ENCODE measurements at regions not wholly inside any gene's neighbourhood (a gene's known extent, or its start where the extent isn't known, plus 50 kb on each side); places are given as distances from the start of the nearest gene placed in this dataset.
A peak's percentile ranks its signal among the peaks of the same experiment; 100 is the strongest.
"Not testable (repeated sequence)": the region's sequence is repeated elsewhere in the genome, so short reads cannot be mapped to it uniquely, and the experiment has no call there.

- not testable (repeated sequence) for H3K27ac Mint-ChIP-seq, H3K36me3 Mint-ChIP-seq, H3K4me1 Mint-ChIP-seq, H3K9me3 Mint-ChIP-seq, H3K27me3 Mint-ChIP-seq, H3K4me3 Mint-ChIP-seq
These were observed 426.7 kb upstream of the DEPDC1 start for GRCh38 chr1:68923475-68924088.

DNA sequence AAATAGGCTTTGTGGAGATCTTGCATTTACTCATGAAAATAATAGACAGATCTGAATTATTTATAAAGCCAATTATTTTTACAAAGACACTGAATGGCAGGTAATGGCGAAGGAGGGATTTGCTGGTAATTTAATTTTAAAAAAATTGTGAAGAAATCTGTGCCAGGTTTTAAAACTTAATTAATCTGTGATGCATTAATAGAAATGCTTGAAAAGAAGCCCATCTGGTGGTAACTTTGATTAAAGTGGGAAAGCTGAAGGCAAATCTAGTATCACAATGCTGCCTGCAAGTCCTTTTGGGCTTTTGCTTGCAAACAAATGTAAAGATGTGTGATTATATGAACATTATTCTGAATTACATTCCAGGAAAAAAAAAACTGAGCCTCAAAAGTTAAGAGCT is 433.2 kb upstream of the DEPDC1 start:
- Mint-ChIP-seq H3K4me1 (no peaks in the 10 kb centered on the region), H3K27me3 (no peaks in the 10 kb centered on the region), H3K36me3 (no peaks in the 10 kb centered on the region)

GRCh38 chr1:68936530-68936929 is 439.6 kb upstream of the DEPDC1 start:
- Mint-ChIP-seq H3K27ac (no peak overlapping the region), H3K27me3 (no peaks in the 10 kb centered on the region), H3K9me3 (no peaks in the 10 kb centered on the region), H3K4me1 (no peaks in the 10 kb centered on the region), H3K4me3 (no peak overlapping the region), H3K36me3 (no peaks in the 10 kb centered on the region)

More for the DNA sequence above, 433.2 kb upstream of the DEPDC1 start:
- no peaks in the 10 kb centered on the region for H3K9me3 Mint-ChIP-seq
- no peak overlapping the region for H3K27ac Mint-ChIP-seq
- no peak overlapping the region for H3K4me3 Mint-ChIP-seq

GRCh38 chr1:68938051-68938666 is 441.3 kb upstream of the DEPDC1 start:
- Mint-ChIP-seq H3K27me3 (no peaks in the 10 kb centered on the region), H3K9me3 (no peaks in the 10 kb centered on the region), H3K27ac (no peak overlapping the region), H3K36me3 (no peaks in the 10 kb centered on the region), H3K4me3 (no peak overlapping the region), H3K4me1 (no peaks in the 10 kb centered on the region)

- H3K4me3 Mint-ChIP-seq: no peak overlapping the region
- no peaks in the 10 kb centered on the region for H3K36me3 Mint-ChIP-seq
- peaks cover 14% of the 10 kb centered on the region for H3K9me3 Mint-ChIP-seq
- H3K4me1 Mint-ChIP-seq: no peaks in the 10 kb centered on the region
- no peak overlapping the region for H3K27ac Mint-ChIP-seq
- no peaks in the 10 kb centered on the region for H3K27me3 Mint-ChIP-seq
These were observed 453.2 kb upstream of the DEPDC1 start for GRCh38 chr1:68950036-68950435.

DNA sequence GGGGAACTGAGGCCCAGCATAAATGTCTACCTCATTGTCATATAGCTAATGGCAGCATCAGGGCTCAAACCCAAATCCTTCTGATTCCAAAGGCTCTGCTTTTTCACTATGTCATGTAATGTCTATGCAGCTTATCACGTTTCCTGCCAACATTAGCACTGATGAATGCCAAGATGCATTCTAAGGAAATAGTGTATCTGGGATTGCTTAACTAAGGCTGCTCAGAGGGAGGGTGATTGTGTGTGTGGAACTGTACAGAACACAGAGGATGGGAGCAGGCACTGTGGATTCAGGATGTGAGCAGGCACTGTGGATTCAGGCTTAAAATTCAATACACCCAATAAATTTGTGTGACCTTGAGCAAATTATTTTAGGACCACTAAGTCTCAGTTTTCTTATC is 456.4 kb upstream of the DEPDC1 start:
- no peak overlapping the region for H3K4me3 Mint-ChIP-seq
- H3K4me1 Mint-ChIP-seq: no peaks in the 10 kb centered on the region
- peaks cover 14% of the 10 kb centered on the region for H3K9me3 Mint-ChIP-seq
- H3K27ac Mint-ChIP-seq: no peak overlapping the region
- no peaks in the 10 kb centered on the region for H3K27me3 Mint-ChIP-seq
- no peaks in the 10 kb centered on the region for H3K36me3 Mint-ChIP-seq

DNA sequence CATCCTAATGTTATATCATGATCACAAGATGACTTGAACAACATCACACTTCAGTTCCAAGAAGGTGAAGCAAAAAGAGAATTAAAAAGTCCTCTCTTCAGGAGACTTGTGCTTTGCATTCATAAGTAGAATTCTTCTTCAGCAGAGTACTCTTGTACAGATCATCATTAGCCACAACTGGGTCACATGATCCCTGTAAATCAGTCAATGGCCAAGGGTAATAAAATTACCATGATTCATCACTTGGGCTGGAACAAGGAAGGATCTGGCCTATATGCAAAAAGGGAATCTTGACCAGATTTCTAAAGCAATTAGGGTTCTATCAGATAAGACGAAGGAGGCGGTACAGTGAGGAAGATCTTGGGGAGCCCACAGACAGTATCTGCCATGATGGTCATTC is 458.0 kb upstream of the DEPDC1 start:
- H3K27ac Mint-ChIP-seq: no peak overlapping the region
- no peaks in the 10 kb centered on the region for H3K36me3 Mint-ChIP-seq
- no peaks in the 10 kb centered on the region for H3K27me3 Mint-ChIP-seq
- no peaks in the 10 kb centered on the region for H3K4me1 Mint-ChIP-seq
- H3K9me3 Mint-ChIP-seq: peaks cover 14% of the 10 kb centered on the region
- H3K4me3 Mint-ChIP-seq: no peak overlapping the region

DNA sequence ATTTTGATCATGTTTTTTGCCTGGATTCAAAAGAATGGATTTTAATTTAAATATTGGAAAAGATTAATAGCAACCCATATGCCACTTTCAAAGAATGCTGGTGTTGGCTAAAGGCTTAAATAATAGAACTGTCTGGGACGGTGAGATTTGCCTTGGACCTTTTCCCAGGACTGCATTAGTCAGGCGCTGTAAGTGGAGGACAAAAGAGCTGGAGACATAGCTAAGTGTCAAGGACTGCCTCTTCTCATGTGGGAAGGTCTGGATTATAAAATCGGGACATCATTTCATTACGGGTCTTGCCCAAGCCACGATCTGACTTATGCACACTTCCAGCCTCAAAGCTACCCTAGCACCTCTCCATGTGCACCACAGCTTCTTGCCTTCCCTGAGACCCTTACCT is 458.5 kb upstream of the DEPDC1 start:
- Mint-ChIP-seq H3K27ac (no peak overlapping the region), H3K4me3 (no peak overlapping the region), H3K36me3 (no peaks in the 10 kb centered on the region), H3K4me1 (no peaks in the 10 kb centered on the region), H3K9me3 (peaks cover 10% of the 10 kb centered on the region), H3K27me3 (no peaks in the 10 kb centered on the region)

GRCh38 chr1:68958958-68959357 is 462.1 kb upstream of the DEPDC1 start:
- Mint-ChIP-seq H3K4me1 (no peaks in the 10 kb centered on the region), H3K27me3 (no peaks in the 10 kb centered on the region), H3K9me3 (peaks cover 10% of the 10 kb centered on the region), H3K4me3 (no peak overlapping the region), H3K27ac (no peak overlapping the region), H3K36me3 (no peaks in the 10 kb centered on the region)

DNA sequence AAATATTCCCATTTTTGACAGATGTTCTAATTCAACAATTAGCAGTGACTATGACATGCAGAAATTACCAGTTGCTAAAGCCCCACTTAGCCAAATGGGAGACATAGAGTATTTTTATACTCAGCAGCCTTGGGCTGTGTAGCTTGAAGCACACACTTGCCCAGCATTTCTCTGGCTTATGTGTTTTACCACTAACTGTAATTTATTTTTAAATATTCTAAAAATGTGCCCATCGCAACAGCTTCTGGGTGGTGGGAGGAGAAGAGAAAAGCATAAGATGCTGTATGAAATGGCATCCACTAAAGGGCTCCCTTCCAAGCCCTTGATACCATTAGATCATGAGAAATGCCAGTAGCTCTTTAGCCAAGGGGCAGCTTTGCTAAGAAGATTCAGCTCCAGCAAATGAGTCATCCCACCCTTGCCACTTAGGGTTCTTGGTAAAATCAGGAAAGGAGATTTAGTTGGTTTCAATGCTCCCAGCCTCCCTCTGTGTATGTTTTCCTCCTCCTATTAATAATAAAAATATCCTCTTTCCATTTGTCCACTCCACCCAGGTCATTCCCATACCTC is 462.7 kb upstream of the DEPDC1 start:
- Mint-ChIP-seq H3K27me3 (no peaks in the 10 kb centered on the region), H3K36me3 (no peaks in the 10 kb centered on the region), H3K27ac (no peak overlapping the region), H3K9me3 (peaks cover 10% of the 10 kb centered on the region), H3K4me1 (no peaks in the 10 kb centered on the region), H3K4me3 (no peak overlapping the region)

DNA sequence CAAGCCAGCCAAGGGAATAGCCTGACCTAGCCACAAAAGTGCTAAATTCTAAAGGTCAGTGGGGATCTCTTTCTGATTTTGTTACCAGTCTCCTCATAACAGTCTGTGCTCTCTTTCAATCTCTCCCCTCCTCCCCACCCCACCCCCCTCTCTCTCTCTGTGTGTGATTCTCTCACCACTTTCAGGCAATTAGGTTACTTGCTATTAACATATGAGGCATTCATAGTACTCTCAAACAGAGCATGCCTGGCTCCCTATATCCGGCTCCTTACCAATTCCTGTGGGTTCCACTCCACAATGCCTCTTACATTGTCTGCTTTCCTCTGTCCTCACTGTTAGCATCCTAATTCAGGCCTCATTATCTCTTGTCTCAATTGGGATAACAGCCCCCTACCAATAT is 464.3 kb upstream of the DEPDC1 start:
- no peak overlapping the region for H3K4me3 Mint-ChIP-seq

DNA sequence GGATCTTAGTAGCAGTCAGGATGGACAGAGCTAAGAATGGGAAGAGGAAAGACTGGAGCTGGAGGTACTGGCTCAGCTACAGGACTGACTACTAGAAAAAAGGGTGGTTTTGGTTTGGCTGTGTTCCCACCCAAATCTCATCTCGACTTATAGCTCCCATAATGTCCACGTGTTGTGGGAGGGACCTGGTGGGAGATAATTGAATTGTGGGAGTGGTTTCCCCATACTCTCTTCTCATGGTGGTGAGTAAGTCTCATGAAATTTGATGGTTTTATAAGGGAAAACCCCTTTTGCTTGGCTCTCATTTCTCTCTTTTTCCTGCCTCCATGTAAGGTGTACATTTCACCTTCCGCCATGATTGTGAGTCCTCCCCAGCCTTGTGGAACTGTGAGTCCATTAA is 466.5 kb upstream of the DEPDC1 start:
- no peak overlapping the region for H3K27ac Mint-ChIP-seq
- H3K36me3 Mint-ChIP-seq: no peaks in the 10 kb centered on the region

More for the DNA sequence above, 464.3 kb upstream of the DEPDC1 start:
- Mint-ChIP-seq H3K27me3 (no peaks in the 10 kb centered on the region), H3K27ac (no peak overlapping the region), H3K9me3 (peaks cover 6% of the 10 kb centered on the region), H3K36me3 (no peaks in the 10 kb centered on the region), H3K4me1 (no peaks in the 10 kb centered on the region)

DNA sequence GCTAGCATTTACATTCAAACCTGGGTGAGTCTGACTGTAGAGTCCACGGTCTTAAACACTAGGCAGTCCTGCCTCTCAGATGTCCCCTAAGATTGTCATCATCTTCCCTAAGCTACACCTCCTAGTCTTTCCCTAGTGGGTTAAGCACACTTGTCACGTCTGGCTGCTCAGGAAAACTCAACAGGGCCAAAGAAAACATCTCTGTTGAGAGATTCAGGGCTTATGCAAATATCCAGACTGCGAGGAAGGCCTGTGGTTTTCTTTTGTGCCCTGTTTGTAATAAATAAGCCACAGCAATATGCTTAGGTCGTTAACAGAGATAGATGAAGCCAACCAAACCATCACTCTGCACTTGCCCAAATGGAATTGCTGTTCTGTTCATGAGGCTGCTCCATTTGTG is 472.6 kb upstream of the DEPDC1 start:
- no peak overlapping the region for H3K27ac Mint-ChIP-seq
- no peaks in the 10 kb centered on the region for H3K4me1 Mint-ChIP-seq
- no peaks in the 10 kb centered on the region for H3K9me3 Mint-ChIP-seq
- H3K27me3 Mint-ChIP-seq: no peaks in the 10 kb centered on the region
- H3K36me3 Mint-ChIP-seq: no peaks in the 10 kb centered on the region
- H3K4me3 Mint-ChIP-seq: no peak overlapping the region

More for the DNA sequence above, 466.5 kb upstream of the DEPDC1 start:
- no peaks in the 10 kb centered on the region for H3K27me3 Mint-ChIP-seq
- peaks cover 6% of the 10 kb centered on the region for H3K9me3 Mint-ChIP-seq
- no peak overlapping the region for H3K4me3 Mint-ChIP-seq
- no peaks in the 10 kb centered on the region for H3K4me1 Mint-ChIP-seq

- Mint-ChIP-seq H3K4me1 (no peaks in the 10 kb centered on the region), H3K4me3 (no peak overlapping the region), H3K36me3 (no peaks in the 10 kb centered on the region), H3K27me3 (no peaks in the 10 kb centered on the region), H3K9me3 (no peaks in the 10 kb centered on the region), H3K27ac (no peak overlapping the region)
These were observed 473.7 kb upstream of the DEPDC1 start for GRCh38 chr1:68970571-68970970.

DNA sequence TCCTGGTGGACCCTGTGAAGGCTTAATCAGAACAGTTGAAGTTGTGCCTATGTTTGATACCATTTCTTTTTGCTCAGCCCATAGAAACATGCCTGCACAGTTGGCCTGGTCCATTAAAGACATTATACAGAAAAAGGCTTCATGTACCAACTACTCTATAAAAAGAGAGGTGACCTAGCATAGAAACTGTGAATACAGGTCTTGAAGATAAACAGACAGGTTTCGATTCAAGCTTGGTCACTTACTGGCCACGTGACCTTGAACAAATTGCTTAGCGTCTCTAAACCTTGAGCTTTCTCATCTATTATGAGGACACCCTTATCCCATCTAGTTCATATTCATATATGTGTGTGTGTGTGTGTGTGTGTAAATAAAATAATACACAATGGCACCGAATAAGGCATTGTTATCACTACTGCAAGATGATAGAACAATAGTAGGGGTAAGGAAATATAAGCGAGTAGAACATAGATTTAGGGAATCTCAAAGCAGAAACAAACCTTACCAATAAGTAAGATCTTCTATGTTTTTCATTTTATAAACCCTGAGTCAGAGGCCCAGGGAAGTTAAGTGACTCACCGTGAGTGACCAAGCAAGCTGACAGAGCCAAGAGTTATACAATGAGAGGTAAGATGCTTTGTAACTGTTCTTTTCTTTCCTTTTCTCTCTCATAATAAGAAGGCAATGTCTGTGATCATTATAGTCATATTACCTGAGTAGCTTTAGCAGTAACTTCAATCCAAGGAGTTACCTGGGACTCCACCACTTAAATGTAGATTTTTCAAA is 476.8 kb upstream of the DEPDC1 start:
- no peaks in the 10 kb centered on the region for H3K4me1 Mint-ChIP-seq
- H3K27ac Mint-ChIP-seq: no peak overlapping the region
- H3K36me3 Mint-ChIP-seq: no peaks in the 10 kb centered on the region
- no peak overlapping the region for H3K4me3 Mint-ChIP-seq
- no peaks in the 10 kb centered on the region for H3K9me3 Mint-ChIP-seq
- H3K27me3 Mint-ChIP-seq: no peaks in the 10 kb centered on the region

DNA sequence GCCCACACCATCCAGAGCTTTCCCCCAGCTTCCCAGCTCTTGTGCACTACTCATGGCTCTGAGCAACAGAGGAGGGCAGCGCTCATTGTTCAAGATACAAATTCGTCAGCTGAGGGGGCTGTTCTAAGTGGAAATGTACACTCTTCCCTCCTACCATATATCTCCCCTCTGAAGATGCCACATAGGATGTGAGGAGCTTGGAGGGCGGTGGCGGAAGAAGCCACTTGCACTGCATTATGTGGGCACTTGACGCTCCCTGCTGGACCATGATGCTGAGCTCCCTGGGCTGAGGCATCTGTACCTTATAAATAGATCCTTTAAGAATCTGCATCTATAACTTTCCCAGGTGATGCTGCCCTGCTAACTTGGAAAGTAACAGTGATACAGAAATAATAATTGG is 477.6 kb upstream of the DEPDC1 start:
- Mint-ChIP-seq H3K9me3 (no peaks in the 10 kb centered on the region), H3K27ac (peak overlapping the region; percentile 24), H3K4me1 (no peaks in the 10 kb centered on the region), H3K27me3 (no peaks in the 10 kb centered on the region), H3K4me3 (no peak overlapping the region), H3K36me3 (no peaks in the 10 kb centered on the region)

Data from activated naive CD4-positive, alpha-beta T cell treated with anti-CD3 and anti-CD28 coated beads, Interleukin-2, amount 50 U/mL, for 24 hours (primary cell).